Body of pancreas (tissue), 4 donors: ENCODE measurements at regions not wholly inside any gene's neighbourhood (a gene's known extent, or its start where the extent isn't known, plus 50 kb on each side); places are given as distances from the start of the nearest gene placed in this dataset.

Experiments used
- ATAC-seq: fragments of 150-250 bp; one replicate; pipeline ENCODE4 v1.9.1; 2016
- DNase-seq, 4 donors: peaks; one replicate each; pipeline ENCODE4 v3.0.0-alpha.2; 2019
- H3K27ac ChIP-seq, 4 donors: fragments of 200-600 bp; sonication (generic); 1 replicate in 3 of 4; 2 replicates in 1 of 4; pipeline versions ENCODE4 v1.5.1 to v1.6.1; 2016 to 2019; ENCODE audit warnings: mild to moderate bottlenecking in 1 of 4, mixed read lengths in 1 of 4, moderate library complexity in 1 of 4
- H3K27me3 ChIP-seq, 2 donors: fragments of 200-600 bp; sonication (generic); one replicate each; pipeline ENCODE4 v1.6.0; 2016; ENCODE audit warnings: mild to moderate bottlenecking in 1 of 2
- H3K36me3 ChIP-seq, 2 donors: fragments of 200-600 bp; sonication (generic); replicated peaks in 1 of 2; 2 replicates each; pipeline ENCODE4 v1.5.1; 2016; ENCODE audit warnings: low read depth in 2 of 2; ENCODE audit not compliant: insufficient read depth in 1 of 2
- H3K4me1 ChIP-seq: fragments of 200-600 bp; sonication (generic); one replicate; pipeline ENCODE4 v1.6.0; 2016
- H3K4me3 ChIP-seq, 2 donors: fragments of 200-600 bp; sonication (generic); 1 replicate in 1 of 2; 2 replicates in 1 of 2; pipeline ENCODE4 v1.5.1; 2016 to 2019
- H3K9me3 ChIP-seq, 3 donors: fragments of 200-600 bp; sonication (generic); 1 replicate in 2 of 3; 2 replicates in 1 of 3; pipeline ENCODE4 v1.5.1; 2016
- POLR2A ChIP-seq, 3 donors: fragments of 450-650 bp; IDR thresholded peaks; one replicate each; pipeline ENCODE4 v1.6.1; 2016; ENCODE audit warnings: antibody characterized with exemption in 3 of 3, mild to moderate bottlenecking in 2 of 3
- WGBS, 2 donors: methylation state at CpG; one replicate each; pipeline ENCODE4 v1.1.5; 2017; 5-methylcytosine and 5-hydroxymethylcytosine counted together
- intact Hi-C: fragments of 100-400 bp; cut with DNase I; formaldehyde crosslinking; loops from one replicate; pipeline ENCODE4 v1.15.1; 2023
- TF ChIP-seq, protein P1 (sequence below), 7 experiments: fragments of 450-650 bp in 4 of 7; fragments of 200-600 bp in 3 of 7; sonication (generic) in 3 of 7; IDR thresholded peaks; one replicate each; pipeline ENCODE4 v1.5.1; 2016 to 2019; ENCODE audit warnings: antibody characterized with exemption in 7 of 7

DNA sequence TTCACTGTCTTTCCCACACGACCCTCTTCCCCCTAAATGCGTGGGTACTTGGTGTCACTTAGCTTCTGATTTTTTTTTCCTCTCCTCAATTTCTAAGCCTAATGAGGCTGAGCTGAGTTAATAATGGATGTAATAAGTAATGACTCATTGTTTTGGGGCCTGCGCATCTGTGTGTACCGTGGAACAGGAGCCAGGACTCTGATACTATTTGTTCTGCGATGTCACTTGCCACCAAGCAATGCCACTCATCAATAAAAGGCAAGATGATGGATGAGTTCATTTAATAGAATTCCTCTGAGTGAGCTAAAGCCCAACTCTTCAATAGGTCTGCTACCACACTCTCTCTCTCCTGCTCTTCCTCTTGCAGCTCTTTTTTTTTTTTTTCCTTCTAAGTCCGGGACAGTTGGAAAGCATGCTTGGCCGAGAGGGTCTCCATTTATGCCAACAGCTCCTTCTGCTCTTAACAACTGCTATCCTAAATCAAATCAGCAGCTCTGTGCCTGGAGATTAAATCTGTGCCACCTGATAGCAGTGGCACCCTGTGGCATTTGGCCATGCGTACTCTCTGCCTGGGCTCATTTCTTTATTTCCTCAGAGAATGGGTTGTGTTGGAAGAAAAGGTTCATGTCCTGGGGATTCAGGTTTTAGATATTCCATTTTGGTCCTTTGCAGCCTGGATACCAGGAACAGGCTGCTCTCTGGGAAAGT, 1284.2 kb upstream of the PIK3C3 start:
- ATAC-seq (no peak), DNase-seq (no peak)

DNA sequence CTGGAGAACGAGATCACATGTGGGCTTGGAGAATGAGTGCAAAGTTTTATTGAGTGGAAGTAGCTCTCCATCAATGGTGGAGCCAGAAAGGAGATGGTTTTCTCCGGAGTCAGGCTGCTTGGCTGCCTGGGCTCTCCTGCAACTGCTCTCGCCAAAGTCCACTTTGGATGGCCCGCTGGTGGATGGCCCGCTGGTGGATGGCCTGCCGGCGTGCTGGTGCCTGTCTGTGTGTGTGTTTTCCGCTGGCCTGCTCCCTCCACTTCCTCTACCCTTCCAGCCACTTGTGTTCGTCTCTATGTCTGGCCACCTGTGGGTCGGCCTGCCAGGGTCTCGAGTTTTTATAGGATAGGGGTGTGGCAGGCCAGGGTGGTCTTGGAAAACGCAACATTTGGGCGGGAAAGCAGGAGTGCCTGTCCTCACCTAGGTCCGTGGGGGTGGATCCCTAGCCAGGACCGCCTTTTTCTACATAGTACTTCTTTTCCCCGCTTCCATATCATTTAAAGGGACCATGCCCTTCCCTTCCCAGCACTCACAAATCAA, 1292.1 kb upstream of the PIK3C3 start:
- DNase-seq (peak in 1 of 4 donors; percentile 6), ATAC-seq (no peak)
- TF ChIP-seq, protein P1, sequence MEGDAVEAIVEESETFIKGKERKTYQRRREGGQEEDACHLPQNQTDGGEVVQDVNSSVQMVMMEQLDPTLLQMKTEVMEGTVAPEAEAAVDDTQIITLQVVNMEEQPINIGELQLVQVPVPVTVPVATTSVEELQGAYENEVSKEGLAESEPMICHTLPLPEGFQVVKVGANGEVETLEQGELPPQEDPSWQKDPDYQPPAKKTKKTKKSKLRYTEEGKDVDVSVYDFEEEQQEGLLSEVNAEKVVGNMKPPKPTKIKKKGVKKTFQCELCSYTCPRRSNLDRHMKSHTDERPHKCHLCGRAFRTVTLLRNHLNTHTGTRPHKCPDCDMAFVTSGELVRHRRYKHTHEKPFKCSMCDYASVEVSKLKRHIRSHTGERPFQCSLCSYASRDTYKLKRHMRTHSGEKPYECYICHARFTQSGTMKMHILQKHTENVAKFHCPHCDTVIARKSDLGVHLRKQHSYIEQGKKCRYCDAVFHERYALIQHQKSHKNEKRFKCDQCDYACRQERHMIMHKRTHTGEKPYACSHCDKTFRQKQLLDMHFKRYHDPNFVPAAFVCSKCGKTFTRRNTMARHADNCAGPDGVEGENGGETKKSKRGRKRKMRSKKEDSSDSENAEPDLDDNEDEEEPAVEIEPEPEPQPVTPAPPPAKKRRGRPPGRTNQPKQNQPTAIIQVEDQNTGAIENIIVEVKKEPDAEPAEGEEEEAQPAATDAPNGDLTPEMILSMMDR (IDR thresholded peaks at IDR 0.05): no peak
- TF ChIP-seq POLR2A (IDR thresholded peaks at IDR 0.05): no peak
- Histone ChIP-seq H3K36me3 (no peaks in the 10 kb centered on the region), H3K4me1 (no peaks in the 10 kb centered on the region), H3K27ac (no peak overlapping the region), H3K27me3 (no peaks in the 10 kb centered on the region), H3K9me3 (no peaks in the 10 kb centered on the region), H3K4me3 (no peak overlapping the region)
- WGBS, 2 donors: 65 to 73% methylated on average over 9 to 15 of the region's 16 CpGs
- intact Hi-C loops: no loop called here

More for the DNA sequence above, 1284.2 kb upstream of the PIK3C3 start:
- Histone ChIP-seq H3K36me3 (no peaks in the 10 kb centered on the region), H3K4me1 (no peaks in the 10 kb centered on the region), H3K4me3 (no peak overlapping the region), H3K27ac (no peak overlapping the region), H3K27me3 (no peaks in the 10 kb centered on the region), H3K9me3 (no peaks in the 10 kb centered on the region)
- TF ChIP-seq POLR2A (IDR thresholded peaks at IDR 0.05): no peak
- TF ChIP-seq, protein P1 (IDR thresholded peaks at IDR 0.05): no peak
- intact Hi-C loops: no loop called here
- 19 to 34% methylated on average over 8 of the region's 8 CpGs for WGBS, 2 donors

DNA sequence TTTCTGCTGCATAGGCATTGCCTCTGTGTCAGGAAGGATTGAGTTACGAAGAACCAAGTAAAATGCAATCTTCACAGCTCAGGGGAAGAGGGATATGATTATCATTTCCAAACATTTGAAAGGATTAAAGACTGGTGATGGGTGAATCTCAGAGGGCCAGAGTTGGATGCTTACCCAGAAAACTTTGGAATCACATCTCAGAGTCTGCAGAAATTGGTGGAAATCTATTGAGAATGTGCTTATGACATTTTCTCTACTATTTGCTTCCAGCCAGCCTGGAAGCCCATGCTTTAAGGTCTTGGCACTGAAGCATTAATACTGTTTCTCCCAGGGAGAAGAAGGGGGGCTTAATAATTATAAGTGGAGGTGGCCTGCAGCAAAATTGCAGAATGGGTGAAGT, 1301.4 kb upstream of the PIK3C3 start:
- Histone ChIP-seq H3K9me3 (no peaks in the 10 kb centered on the region), H3K27ac (no peak overlapping the region), H3K4me1 (no peaks in the 10 kb centered on the region), H3K36me3 (no peaks in the 10 kb centered on the region), H3K4me3 (no peak overlapping the region), H3K27me3 (no peaks in the 10 kb centered on the region)
- TF ChIP-seq, protein P1 (IDR thresholded peaks at IDR 0.05): no peak
- no peak for TF ChIP-seq POLR2A (IDR thresholded peaks at IDR 0.05)
- no peak for DNase-seq
- intact Hi-C loops: no loop called here
- no peak for ATAC-seq
- WGBS, 2 donors: 61 to 79% methylated on average over 1 of the region's 1 CpG

DNA sequence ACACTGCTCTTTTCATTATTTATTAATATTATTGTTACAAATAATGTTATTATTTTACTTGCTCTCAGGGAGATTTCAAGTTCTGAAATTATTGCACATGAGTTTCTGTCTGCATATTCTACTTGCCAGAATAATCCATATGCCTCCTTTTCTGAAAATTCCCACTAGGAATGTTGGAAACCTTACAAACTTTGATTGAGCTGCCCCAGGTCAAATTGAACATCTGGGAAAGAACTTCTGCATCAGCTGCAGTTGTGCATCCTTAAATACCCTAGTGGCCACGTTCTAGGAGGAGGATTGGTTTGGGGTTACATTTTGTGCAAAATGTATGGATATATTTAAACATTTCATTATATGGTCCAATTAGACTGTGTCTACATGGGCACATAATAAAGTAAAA, 1302.7 kb upstream of the PIK3C3 start:
- no peaks in the 10 kb centered on the region for H3K4me1 ChIP-seq
- H3K27me3 ChIP-seq: no peaks in the 10 kb centered on the region
- no peaks in the 10 kb centered on the region for H3K36me3 ChIP-seq
- WGBS, 2 donors: 21 to 28% methylated on average over 1 of the region's 1 CpG
- intact Hi-C loops: no loop called here
- DNase-seq (no peak), ATAC-seq (no peak)
- no peak overlapping the region for H3K27ac ChIP-seq
- no peak for TF ChIP-seq POLR2A (IDR thresholded peaks at IDR 0.05)
- TF ChIP-seq, protein P1 (IDR thresholded peaks at IDR 0.05): no peak
- H3K9me3 ChIP-seq: no peaks in the 10 kb centered on the region
- no peak overlapping the region for H3K4me3 ChIP-seq

DNA sequence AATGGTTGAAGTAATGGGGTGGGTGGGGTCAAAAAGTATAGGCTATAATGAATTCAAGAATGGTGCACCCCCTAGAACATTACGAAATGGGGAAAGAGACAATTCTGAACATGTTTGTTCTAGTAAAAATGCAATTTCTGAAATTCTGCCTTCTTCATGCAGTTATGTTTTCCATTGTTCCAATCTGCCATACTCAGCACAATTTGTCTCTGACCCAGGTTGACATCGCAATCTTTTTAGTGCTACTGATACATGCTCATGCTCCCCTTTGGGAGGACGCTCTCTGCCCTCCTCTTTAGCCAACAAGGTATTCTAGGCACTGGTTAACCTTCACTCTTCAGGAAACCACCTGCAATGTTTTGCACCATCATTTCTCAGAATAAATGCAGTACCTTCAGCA, 1303.9 kb upstream of the PIK3C3 start:
- no peak for ATAC-seq
- Histone ChIP-seq H3K36me3 (no peaks in the 10 kb centered on the region), H3K27me3 (no peaks in the 10 kb centered on the region), H3K4me3 (no peak overlapping the region), H3K9me3 (no peaks in the 10 kb centered on the region), H3K4me1 (no peaks in the 10 kb centered on the region), H3K27ac (no peak overlapping the region)
- 68 to 71% methylated on average over 3 of the region's 3 CpGs for WGBS, 2 donors
- intact Hi-C loops: no loop called here
- no peak for DNase-seq
- TF ChIP-seq, protein P1 (IDR thresholded peaks at IDR 0.05): no peak
- no peak for TF ChIP-seq POLR2A (IDR thresholded peaks at IDR 0.05)
